SK-N-SH (cell line): ENCODE measurements at regions not wholly inside any gene's neighbourhood (a gene's known extent, or its start where the extent isn't known, plus 50 kb on each side); places are given as distances from the start of the nearest gene placed in this dataset.

ENCODE experiments used
- CTCF ChIA-PET: fragments of 300-600, 350-600 bp; formaldehyde crosslinking; extraction: SDS; loops from one replicate; lab custom pipeline; 2021; lab: Yijun Ruan, JAX
- POLR2A ChIA-PET: fragments of 350-600 bp; sonication (Branson Sonifier 250); formaldehyde crosslinking; extraction: SDS; loops from one replicate; lab custom pipeline; 2020; ENCODE audit warnings: antibody characterized with exemption, inconsistent platforms; lab: Yijun Ruan, JAX
- DNase-seq: peaks from one replicate; pipeline ENCODE4 v3.0.0; 2012
- H2AFZ ChIP-seq: fragments of 200-600 bp; sonication (generic); 2 replicates; pipeline ENCODE4 v1.8.1; 2016; ENCODE audit warnings: antibody characterized with exemption, mild to moderate bottlenecking, low read depth
- H3F3A ChIP-seq: fragments of 200-600 bp; sonication (generic); replicated peaks from 2 replicates; pipeline ENCODE3; 2016; ENCODE audit warnings: antibody characterized with exemption, mild to moderate bottlenecking; ENCODE audit not compliant: insufficient read depth
- H3K27ac ChIP-seq, 2 experiments: fragments of 200-500 bp in 1 of 2; fragments of 200-600 bp in 1 of 2; sonication (Bioruptor generic) in 1 of 2; sonication (generic), shearing (Covaris generic) in 1 of 2; 2 replicates each; pipeline versions ENCODE4 v1.5.1 to v1.6.1; 2014 to 2016; ENCODE audit warnings: low read depth in 2 of 2, inconsistent platforms in 1 of 2, low read length in 1 of 2, mild to moderate bottlenecking in 1 of 2, mixed read lengths in 1 of 2
- H3K27me3 ChIP-seq: fragments of 200-600 bp; sonication (generic), shearing (Covaris generic); 2 replicates; pipeline ENCODE4 v1.6.1; 2016; ENCODE audit warnings: mixed run types; ENCODE audit not compliant: insufficient read depth
- H3K36me3 ChIP-seq, 2 experiments: fragments of 200-500 bp in 1 of 2; fragments of 200-600 bp in 1 of 2; sonication (Bioruptor generic) in 1 of 2; sonication (generic) in 1 of 2; replicated peaks in 1 of 2; 2 replicates each; pipeline versions ENCODE3 to v1.5.1; 2014 to 2016; ENCODE audit warnings: low read length in 1 of 2, mild to moderate bottlenecking in 1 of 2; ENCODE audit not compliant: insufficient read depth in 2 of 2, control insufficient read depth in 1 of 2
- H3K4me1 ChIP-seq, 2 experiments: fragments of 200-500 bp in 1 of 2; fragments of 200-600 bp in 1 of 2; sonication (Bioruptor generic) in 1 of 2; sonication (generic), shearing (Covaris generic) in 1 of 2; 2 replicates each; pipeline versions ENCODE4 v1.5.1 to v1.6.1; 2014 to 2016; ENCODE audit warnings: low read depth in 1 of 2, low read length in 1 of 2, mixed run types in 1 of 2; ENCODE audit not compliant: insufficient read depth in 2 of 2, control insufficient read depth in 1 of 2
- H3K4me2 ChIP-seq: fragments of 200-600 bp; sonication (generic), shearing (Covaris generic); 2 replicates; pipeline ENCODE4 v1.6.1; 2017; ENCODE audit warnings: mixed run types
- H3K4me3 ChIP-seq, 2 experiments: fragments of 200-500 bp in 1 of 2; fragments of 200-600 bp in 1 of 2; sonication (Bioruptor generic) in 1 of 2; sonication (generic), shearing (Covaris generic) in 1 of 2; 2 replicates each; pipeline versions ENCODE4 v1.5.1 to v1.8.1; 2014 to 2016; ENCODE audit warnings: low read depth in 2 of 2, inconsistent platforms in 1 of 2, low read length in 1 of 2, mild to moderate bottlenecking in 1 of 2, mixed read lengths in 1 of 2, moderate library complexity in 1 of 2
- H3K79me2 ChIP-seq: fragments of 200-600 bp; sonication (generic); 2 replicates; pipeline ENCODE4 v1.8.1; 2017; ENCODE audit warnings: mild to moderate bottlenecking; ENCODE audit not compliant: insufficient read depth
- H3K9ac ChIP-seq: fragments of 200-600 bp; sonication (generic); 2 replicates; pipeline ENCODE4 v1.6.1; 2017; ENCODE audit warnings: mixed run types
- H3K9me2 ChIP-seq: fragments of 200-600 bp; sonication (generic); 2 replicates; pipeline ENCODE4 v1.6.1; 2017; ENCODE audit warnings: mixed run types
- H3K9me3 ChIP-seq: fragments of 200-600 bp; sonication (generic); 2 replicates; pipeline ENCODE4 v1.6.1; 2017; ENCODE audit warnings: mixed run types, mild to moderate bottlenecking, moderate library complexity
- H4K20me1 ChIP-seq: fragments of 200-600 bp; sonication (generic); 2 replicates; pipeline ENCODE4 v1.6.1; 2017; ENCODE audit warnings: mild to moderate bottlenecking, mixed run types; ENCODE audit not compliant: insufficient read depth
- CHD2 ChIP-seq: fragments of 150-350 bp; IDR thresholded peaks from 2 replicates; pipeline ENCODE4 v1.6.1; 2018; ENCODE audit warnings: low read length; ENCODE audit not compliant: partially characterized antibody
- CTCF ChIP-seq: fragments of 200-600 bp; sonication (generic); IDR thresholded peaks from 2 replicates; pipeline ENCODE4 v1.6.1; 2017; ENCODE audit warnings: antibody characterized with exemption, mild to moderate bottlenecking, moderate library complexity
- FOXJ3 ChIP-seq: sonication (generic); formaldehyde crosslinking; IDR thresholded peaks from 2 replicates; pipeline ENCODE4 v1.5.1; 2020; ENCODE audit warnings: mild to moderate bottlenecking, missing genetic modification reagents
- FOXM1 ChIP-seq: IDR thresholded peaks from 2 replicates; pipeline ENCODE4 v1.4.0; 2012; ENCODE audit warnings: low read depth, mild to moderate bottlenecking
- GABPA ChIP-seq: IDR thresholded peaks from 2 replicates; pipeline ENCODE4 v1.4.0; 2012; ENCODE audit warnings: low read depth, mild to moderate bottlenecking
- GATA2 ChIP-seq: sonication (generic); formaldehyde crosslinking; IDR thresholded peaks from 2 replicates; pipeline ENCODE4 v1.5.0; 2020; ENCODE audit warnings: mild to moderate bottlenecking, missing genetic modification reagents
- MEF2A ChIP-seq: IDR thresholded peaks from 2 replicates; pipeline ENCODE4 v1.4.0; 2012; ENCODE audit warnings: low read depth, borderline replicate concordance
- RCOR1 ChIP-seq: fragments of 150-350 bp; IDR thresholded peaks from 2 replicates; pipeline ENCODE4 v1.6.1; 2017; ENCODE audit warnings: antibody characterized with exemption, low read length
- RXRA ChIP-seq: IDR thresholded peaks from 2 replicates; pipeline ENCODE4 v1.4.0; 2012; ENCODE audit warnings: low read depth, mild to moderate bottlenecking, borderline replicate concordance
- TAF1 ChIP-seq: IDR thresholded peaks from 2 replicates; pipeline ENCODE4 v1.6.1; 2012; ENCODE audit warnings: low read depth, mild to moderate bottlenecking, low read length, moderate library complexity, borderline replicate concordance
- YY1 ChIP-seq: IDR thresholded peaks from 2 replicates; pipeline ENCODE4 v1.4.0; 2012; ENCODE audit warnings: low read depth, mild to moderate bottlenecking
- WGBS: methylation state at CpG from one replicate; pipeline ENCODE4 v1.1.6; 2017; ENCODE audit warnings: low lambda C conversion rate; 5-methylcytosine and 5-hydroxymethylcytosine counted together

- POLR2A ChIA-PET: no interaction called here
- no peak overlapping the region for H3K27ac ChIP-seq
These were observed 65.5 kb upstream of the PALMD start for GRCh38 chr1:99580451-99580850.

GRCh38 chr1:99587008-99587407 lies 58.9 kb upstream of the PALMD start:
- no peak overlapping the region for H3K4me3 ChIP-seq
- no peak overlapping the region for H3K27ac ChIP-seq
- DNase-seq: no peak
- H3K9me2 ChIP-seq: no peaks in the 10 kb centered on the region
- H3K9me3 ChIP-seq: no peaks in the 10 kb centered on the region
- H3K4me1 ChIP-seq: peaks cover 0 to 23% of the 10 kb centered on the region in 2 experiments; a peak in 2 of 4 replicates
- no peak overlapping the region for H3K9ac ChIP-seq
- 78% methylated on average over 3 of the region's 4 CpGs for WGBS
- H2AFZ ChIP-seq: no peak overlapping the region
- H3K4me2 ChIP-seq: no peak overlapping the region
- H3K79me2 ChIP-seq: no peaks in the 10 kb centered on the region
- no peaks in the 10 kb centered on the region for H4K20me1 ChIP-seq
- TF ChIP-seq TAF1 (no peak), CHD2 (no peak), YY1 (no peak)
- CTCF ChIA-PET: interaction anchor here (1.7 kb wide), 1 partner anchor 18 kb away, joined by 3 read pairs; no protein-coding TSS in a partner anchor
- no peaks in the 10 kb centered on the region for H3K27me3 ChIP-seq
- peaks cover 20% of the 10 kb centered on the region for H3F3A ChIP-seq
- H3K36me3 ChIP-seq: no peaks in the 10 kb centered on the region
- POLR2A ChIA-PET: no interaction called here

More at GRCh38 chr1:99580451-99580850, 65.5 kb upstream of the PALMD start:
- Histone ChIP-seq H3K4me3 (no peak overlapping the region), H3K4me2 (no peak overlapping the region), H2AFZ (peak overlapping the region; percentile 17; the same call in 1 of the 2 replicates), H3K79me2 (no peaks in the 10 kb centered on the region), H3K4me1 (peaks cover 0 to 3% of the 10 kb centered on the region in 2 experiments; a peak in 1 of 4 replicates), H4K20me1 (no peaks in the 10 kb centered on the region), H3K27me3 (no peaks in the 10 kb centered on the region), H3K9ac (no peak overlapping the region), H3F3A (no peaks in the 10 kb centered on the region), H3K9me2 (no peaks in the 10 kb centered on the region), H3K9me3 (no peaks in the 10 kb centered on the region), H3K36me3 (no peaks in the 10 kb centered on the region)
- TF ChIP-seq CTCF: no peak
- TF ChIP-seq RCOR1: no peak
- TF ChIP-seq MEF2A: no peak
- TF ChIP-seq GATA2 (CRISPR knock-in tag): no peak
- no peak for TF ChIP-seq RXRA
- TF ChIP-seq FOXM1: no peak
- TF ChIP-seq GABPA: no peak
- no peak for TF ChIP-seq FOXJ3 (CRISPR knock-in tag)
- WGBS: 89% methylated on average over 6 of the region's 6 CpGs
- no peak for DNase-seq
- CTCF ChIA-PET: interaction anchor here (1.4 kb wide), 1 partner anchor 53 kb away, joined by 3 read pairs; no protein-coding TSS in a partner anchor
